ENCODE measurements at regions not wholly inside any gene's neighbourhood (a gene's known extent, or its start where the extent isn't known, plus 50 kb on each side); places are given as distances from the start of the nearest gene placed in this dataset.
A peak's percentile ranks its signal among the peaks of the same experiment; 100 is the strongest.
"Not testable (repeated sequence)": the region's sequence is repeated elsewhere in the genome, so short reads cannot be mapped to it uniquely, and the experiment has no call there.

DNA sequence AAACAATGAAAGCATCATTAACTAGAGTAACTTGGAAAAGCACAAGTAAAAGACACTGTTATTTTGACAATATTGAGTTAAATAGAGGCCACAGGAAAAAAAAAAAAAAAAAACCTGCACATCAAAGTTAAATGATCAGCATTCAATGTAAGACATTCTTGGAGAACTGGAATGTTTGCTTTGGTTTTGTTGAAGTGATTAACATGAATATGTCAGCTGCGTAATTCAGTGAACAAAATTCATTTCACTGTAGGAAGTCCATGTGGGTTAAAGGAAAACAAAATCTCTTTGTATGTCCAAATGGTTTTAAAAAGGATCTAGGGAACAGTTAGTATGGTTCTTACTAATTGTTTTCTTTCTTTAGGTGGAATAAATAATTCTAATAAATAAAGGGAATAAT, 252.8 kb upstream of the CNTN6 start:
- no peak for DNase-seq

GRCh38 chr3:851098-851790, 241.6 kb upstream of the CNTN6 start:
- DNase-seq: peak; percentile 0

- DNase-seq: peak; percentile 0
Observed at GRCh38 chr3:852033-852432, 240.8 kb upstream of the CNTN6 start.

DNA sequence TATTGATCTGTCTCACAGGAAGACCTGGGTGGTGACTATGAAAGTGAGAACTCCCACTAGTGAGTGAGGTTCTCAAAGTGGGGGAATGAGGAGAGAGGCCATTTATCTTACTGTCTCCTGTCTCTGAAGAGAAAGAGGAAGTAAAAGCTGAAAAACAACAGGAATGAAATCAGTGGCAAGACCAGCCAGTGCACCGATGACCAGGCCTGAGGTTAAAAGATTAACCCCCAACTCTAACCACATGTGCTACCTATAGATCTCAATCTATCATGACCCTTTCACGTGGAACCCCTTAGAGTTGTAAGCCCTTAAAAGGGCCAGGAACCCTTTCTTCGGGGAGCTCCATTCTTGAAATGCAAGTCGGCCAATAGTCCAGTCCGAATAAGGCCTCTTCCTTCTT, 239.3 kb upstream of the CNTN6 start:
- DNase-seq: no peak

DNA sequence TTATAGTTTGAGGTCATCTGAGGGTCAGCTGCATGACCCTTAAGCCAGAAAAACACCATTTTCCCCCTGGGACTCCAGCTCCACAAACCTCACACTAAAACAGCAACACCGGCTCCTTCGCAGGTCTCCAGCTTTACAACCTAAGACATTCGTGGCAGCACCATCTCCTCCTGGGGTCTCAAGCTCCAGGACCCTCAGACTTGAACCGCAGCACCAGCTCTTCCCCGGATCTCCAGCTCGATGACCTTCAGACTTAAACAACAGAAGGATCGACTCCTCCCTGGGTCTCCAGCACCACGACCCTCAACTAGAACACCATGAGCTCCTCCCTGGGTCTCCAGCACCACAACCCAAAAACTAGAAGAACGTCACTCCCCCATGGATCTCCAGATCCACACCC, 233.7 kb upstream of the CNTN6 start:
- no peak for DNase-seq

DNA sequence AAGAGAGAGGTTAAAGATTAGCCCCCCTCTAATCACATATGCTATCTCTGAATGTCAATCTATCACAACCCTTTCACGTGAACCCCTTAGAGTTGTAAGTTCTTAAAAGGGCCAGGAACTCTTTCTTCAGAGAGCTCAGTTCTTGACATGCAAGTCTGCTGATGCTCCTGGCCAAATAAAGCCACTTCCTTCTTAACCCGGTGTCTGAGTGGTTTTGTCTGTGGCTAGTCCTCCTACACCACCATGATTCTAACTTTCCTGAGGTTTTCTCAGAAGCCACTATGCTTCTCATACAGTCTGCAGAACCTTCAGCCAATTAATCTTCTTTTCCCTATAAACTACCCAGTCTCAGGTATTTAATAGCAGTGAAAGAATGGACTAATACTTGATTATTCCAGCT, 231.1 kb upstream of the CNTN6 start:
- DNase-seq: no peak

GRCh38 chr3:869269-869668, 223.6 kb upstream of the CNTN6 start:
- no peak for DNase-seq

- no peak for DNase-seq
Observed at GRCh38 chr3:869734-870133, 223.1 kb upstream of the CNTN6 start.

GRCh38 chr3:871651-872050, 221.2 kb upstream of the CNTN6 start:
- no peak for DNase-seq

DNA sequence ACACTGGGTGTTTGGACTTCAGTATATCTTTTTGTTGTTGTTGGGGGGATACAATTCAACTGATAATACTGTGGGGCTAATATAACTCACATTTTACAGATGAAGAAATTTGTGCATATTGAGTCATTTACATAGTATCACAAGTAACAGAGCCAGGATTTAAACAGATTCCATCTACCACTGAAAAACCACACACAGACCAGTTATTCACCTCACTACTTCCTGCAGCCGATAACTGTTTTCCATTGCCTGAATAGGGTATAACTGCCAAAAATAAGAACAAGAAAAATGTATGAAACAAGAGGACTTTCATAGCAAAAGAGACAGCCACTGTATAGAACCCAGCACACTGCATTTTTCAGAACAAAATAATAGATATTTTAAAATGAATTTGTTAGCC, 215.8 kb upstream of the CNTN6 start:
- DNase-seq: no peak

DNA sequence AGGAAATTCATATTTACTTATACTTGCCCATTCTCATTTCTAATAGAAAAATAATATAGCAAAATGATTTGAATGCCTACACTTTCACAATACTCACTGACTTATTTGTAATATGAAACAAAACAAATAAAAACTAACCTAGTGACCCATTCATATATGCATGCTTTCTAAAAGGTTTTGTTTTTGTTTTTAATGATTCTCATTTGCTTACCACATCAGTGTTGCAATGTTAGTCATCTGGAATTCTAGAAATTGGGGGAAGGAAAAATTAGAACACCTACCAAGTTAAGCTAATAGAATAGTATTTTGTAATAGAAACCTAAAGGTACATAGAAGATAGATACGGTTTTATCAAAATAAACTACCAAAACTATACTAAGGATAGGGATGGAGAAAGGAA, 214.1 kb upstream of the CNTN6 start:
- DNase-seq: no peak

GRCh38 chr3:880371-880770, 212.5 kb upstream of the CNTN6 start:
- no peak for DNase-seq

DNA sequence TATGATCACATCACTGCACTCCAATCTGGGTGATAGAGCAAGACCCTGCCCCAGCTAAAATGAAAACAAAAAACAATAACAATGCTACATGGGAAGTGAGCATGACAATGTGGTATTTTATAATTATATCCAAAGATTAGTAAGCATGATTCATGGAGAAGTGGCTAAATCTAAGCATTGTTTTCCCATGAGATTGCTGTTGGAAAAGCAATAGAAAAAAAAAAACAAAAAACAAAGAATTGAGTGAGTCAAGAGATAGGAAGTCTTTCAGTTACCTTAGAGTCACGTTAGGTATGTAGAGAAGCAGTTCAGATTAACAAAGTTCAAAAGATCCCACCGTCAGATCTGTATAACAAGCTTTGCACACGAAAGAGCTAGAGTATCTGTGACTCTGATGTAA, 210.3 kb upstream of the CNTN6 start:
- DNase-seq: no peak

- DNase-seq: peak; percentile 3
Observed at GRCh38 chr3:901953-902778, 190.7 kb upstream of the CNTN6 start.

DNA sequence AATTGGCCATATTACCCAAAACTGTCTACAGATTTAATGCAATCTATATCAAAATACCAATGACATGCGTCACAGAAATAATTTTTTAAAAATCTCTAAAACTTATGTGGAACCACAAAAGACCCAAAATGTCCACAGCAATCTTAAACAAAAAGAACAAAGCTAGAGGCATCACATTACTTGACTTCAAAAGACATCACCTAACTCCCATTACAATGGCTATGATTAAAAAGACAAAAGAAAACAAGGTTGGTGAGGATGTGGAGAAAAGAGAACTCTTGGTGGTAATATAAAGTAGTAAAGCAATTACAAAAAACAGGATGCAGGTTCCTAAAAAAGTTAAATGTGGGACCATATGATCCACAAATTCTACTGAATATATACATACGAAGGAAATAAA, 187.6 kb upstream of the CNTN6 start:
- DNase-seq: no peak

GRCh38 chr3:906739-907138, 186.1 kb upstream of the CNTN6 start:
- DNase-seq: no peak

DNA sequence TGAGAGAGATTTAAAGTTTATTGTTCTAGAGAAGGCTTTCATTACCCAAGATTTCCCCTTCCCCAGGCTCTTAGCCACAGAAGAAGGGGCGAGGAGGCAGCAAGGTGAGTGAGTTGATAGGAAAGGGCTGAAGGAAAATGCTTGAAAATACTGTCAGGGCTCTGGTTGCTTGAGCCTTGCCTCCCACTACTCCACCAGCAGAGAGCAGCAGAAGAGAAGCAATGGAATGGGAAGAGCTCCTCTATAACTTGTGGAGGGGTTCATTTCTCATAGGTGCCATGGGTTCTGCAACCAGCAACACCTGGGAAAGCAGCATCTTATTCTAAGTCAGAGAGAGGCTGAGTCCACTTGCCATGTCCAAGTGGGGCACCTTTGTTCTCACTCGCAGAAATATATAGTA, 184.0 kb upstream of the CNTN6 start:
- no peak for DNase-seq

DNA sequence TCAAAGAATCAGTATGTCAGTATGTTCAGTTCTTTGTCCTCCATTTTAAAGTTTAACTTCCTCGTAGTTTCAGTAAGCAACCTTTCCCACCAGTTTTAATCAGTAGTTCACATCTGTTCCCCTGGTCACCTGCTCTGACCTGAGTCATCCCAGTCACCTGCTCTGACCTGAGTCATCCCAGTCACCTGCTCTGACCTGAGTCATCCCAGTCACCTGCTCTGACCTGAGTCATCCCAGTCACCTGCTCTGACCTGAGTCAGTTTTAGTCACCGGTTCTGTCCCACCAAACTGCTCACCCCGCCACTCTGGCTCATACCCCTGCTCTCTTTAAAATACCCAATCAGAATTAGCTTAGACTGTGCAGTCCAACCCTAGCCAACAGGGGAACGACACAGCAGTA, 180.1 kb upstream of the CNTN6 start:
- not testable (repeated sequence) for DNase-seq

GRCh38 chr3:923161-923910, 169.5 kb upstream of the CNTN6 start:
- no peak for DNase-seq

- DNase-seq: no peak
Observed at GRCh38 chr3:930866-931265, 162.0 kb upstream of the CNTN6 start.

DNA sequence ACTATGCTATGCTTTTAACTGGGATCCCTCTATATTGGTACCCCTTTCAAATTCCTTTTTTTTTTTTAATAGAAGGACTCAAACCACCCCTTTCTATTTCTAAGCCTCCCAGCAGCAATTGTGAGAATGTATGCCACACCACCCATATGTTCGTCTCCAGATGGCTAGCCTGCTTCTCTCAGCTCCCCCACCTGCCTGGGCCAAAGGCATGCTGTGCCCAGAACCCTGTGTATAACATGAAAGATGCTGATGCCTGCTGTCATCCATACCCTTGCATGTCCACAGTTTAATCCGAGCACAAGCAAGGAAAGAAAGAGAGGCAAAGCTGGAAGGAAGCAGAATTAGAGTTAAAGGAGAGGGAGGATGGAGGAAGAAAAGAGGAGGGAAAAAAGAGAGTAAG, 159.5 kb upstream of the CNTN6 start:
- DNase-seq: no peak

DNA sequence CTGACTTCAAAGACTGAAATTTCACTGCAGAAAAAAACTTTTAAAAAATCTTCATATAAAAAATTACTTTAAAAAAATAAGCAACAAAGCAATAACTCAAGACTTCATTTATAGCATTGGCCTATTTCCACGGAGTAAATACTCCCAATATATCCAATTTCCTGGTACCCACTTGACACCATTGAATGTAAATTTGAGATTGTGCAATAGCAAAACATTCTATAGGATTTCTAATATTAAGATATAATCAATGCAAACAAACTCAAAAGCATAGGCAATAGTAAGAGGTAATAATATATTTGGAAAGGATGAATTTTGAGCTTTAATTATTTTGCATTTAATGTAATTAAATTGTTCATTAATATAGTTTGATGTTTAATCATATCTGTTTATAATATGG, 148.0 kb upstream of the CNTN6 start:
- no peak for DNase-seq

GRCh38 chr3:945738-946137, 147.1 kb upstream of the CNTN6 start:
- DNase-seq: no peak

DNA sequence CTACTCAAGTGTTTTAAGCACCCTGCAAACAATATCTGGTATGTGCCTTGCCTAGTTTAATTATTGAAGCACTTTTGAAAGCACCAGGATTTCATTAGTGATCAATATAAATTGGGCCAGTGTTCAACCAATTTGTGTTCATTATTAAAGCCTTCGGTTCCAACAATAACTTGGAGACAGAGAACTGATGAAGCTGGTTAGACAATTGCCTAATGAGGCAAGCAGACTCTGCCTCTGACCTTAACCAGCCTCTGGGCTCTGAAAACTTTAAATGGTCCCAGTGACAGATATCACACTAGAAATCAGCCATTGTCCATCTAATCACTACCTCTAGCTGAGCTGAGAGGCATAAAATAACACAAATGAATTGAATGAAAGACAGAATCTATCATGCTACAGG, 139.9 kb upstream of the CNTN6 start:
- no peak for DNase-seq
